ENCODE measurements at regions not wholly inside any gene's neighbourhood (a gene's known extent, or its start where the extent isn't known, plus 50 kb on each side); places are given as distances from the start of the nearest gene placed in this dataset.

- H2AFZ ChIP-seq = no peak overlapping the region
- no peaks in the 10 kb centered on the region for H3K9me2 ChIP-seq (replicated peaks; ENCODE audit: insufficient read depth)
- H3K27me3 ChIP-seq = no peaks in the 10 kb centered on the region
- H3K9me3 ChIP-seq (ENCODE audit: low read depth) = no peaks in the 10 kb centered on the region
- DNase-seq (ENCODE audit: low spot score) = no peak
- TF ChIP-seq EZH2 (IDR thresholded peaks at IDR 0.05; ENCODE audit: borderline replicate concordance) (no peak), EZH2phosphoT487 (IDR thresholded peaks at IDR 0.05; ENCODE audit: low read depth, severe bottlenecking, unreplicated experiment) (no peak)
- TF ChIP-seq, protein P1, sequence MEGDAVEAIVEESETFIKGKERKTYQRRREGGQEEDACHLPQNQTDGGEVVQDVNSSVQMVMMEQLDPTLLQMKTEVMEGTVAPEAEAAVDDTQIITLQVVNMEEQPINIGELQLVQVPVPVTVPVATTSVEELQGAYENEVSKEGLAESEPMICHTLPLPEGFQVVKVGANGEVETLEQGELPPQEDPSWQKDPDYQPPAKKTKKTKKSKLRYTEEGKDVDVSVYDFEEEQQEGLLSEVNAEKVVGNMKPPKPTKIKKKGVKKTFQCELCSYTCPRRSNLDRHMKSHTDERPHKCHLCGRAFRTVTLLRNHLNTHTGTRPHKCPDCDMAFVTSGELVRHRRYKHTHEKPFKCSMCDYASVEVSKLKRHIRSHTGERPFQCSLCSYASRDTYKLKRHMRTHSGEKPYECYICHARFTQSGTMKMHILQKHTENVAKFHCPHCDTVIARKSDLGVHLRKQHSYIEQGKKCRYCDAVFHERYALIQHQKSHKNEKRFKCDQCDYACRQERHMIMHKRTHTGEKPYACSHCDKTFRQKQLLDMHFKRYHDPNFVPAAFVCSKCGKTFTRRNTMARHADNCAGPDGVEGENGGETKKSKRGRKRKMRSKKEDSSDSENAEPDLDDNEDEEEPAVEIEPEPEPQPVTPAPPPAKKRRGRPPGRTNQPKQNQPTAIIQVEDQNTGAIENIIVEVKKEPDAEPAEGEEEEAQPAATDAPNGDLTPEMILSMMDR (IDR thresholded peaks at IDR 0.05; ENCODE audit: poor library complexity) = no peak
- no peaks in the 10 kb centered on the region for H3K36me3 ChIP-seq (replicated peaks; ENCODE audit: insufficient read depth, low read depth)
- H3K27ac ChIP-seq = no peak overlapping the region
- no peaks in the 10 kb centered on the region for H3K4me1 ChIP-seq (ENCODE audit: insufficient read depth)
- H3K79me2 ChIP-seq = no peaks in the 10 kb centered on the region
- no peak overlapping the region for H3K4me2 ChIP-seq
- WGBS (ENCODE audit: low lambda C conversion rate, missing lambda C conversion rate) = 67% methylated on average over 6 of the region's 6 CpGs
- no peak overlapping the region for H3K4me3 ChIP-seq
- no peaks in the 10 kb centered on the region for H4K20me1 ChIP-seq (ENCODE audit: insufficient read depth, poor library complexity, severe bottlenecking)
Observed at GRCh38 chr6:84515067-84515466, 249.3 kb downstream of the TBX18 start.

DNA sequence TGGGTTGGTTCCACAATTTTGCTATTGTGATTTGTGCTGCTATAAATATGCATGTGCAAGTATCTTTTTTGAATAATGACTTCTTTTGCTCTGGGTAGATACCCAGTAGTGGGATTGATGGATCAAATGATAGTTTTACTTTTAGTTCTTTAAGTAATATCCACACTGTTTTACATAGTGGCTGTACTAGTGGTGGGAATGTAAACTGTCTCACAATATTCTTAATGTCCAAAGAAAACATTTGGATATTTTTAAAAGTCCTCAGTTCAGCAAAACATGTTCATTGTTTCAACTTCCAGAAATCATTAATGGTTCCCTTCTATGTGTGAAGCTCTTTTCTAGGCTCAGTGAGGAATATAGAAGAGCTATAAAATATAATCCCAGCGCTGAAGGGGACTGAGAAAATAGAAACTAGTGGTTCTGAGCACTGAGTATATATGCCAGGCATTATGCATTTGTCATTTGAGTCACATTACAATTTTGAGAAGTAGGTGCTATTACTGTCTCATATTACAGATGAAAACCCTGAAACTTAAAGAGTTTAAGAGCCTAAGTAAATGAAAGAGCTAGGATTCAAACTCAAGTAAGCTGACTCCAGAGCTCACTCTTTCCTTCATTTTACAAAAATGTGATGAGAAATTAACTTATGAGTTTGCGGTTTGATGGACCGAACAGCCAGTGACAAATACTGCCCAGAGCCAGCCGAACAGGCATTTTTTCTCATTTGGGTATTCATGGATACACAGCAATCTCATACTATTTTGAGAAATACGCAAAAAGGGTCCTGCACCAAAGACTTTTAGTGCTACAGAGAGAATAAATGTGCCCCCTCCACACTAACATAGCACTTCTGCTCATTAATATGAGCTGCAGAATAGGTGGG lies 250.1 kb downstream of the TBX18 start:
- Histone ChIP-seq H3K27ac (no peak overlapping the region), H3K79me2 (no peaks in the 10 kb centered on the region), H3K27me3 (no peaks in the 10 kb centered on the region), H3K4me2 (no peak overlapping the region), H3K9me3 (ENCODE audit: low read depth) (no peaks in the 10 kb centered on the region), H3K4me1 (ENCODE audit: insufficient read depth) (no peaks in the 10 kb centered on the region), H3K36me3 (replicated peaks; ENCODE audit: insufficient read depth, low read depth) (no peaks in the 10 kb centered on the region), H3K9me2 (replicated peaks; ENCODE audit: insufficient read depth) (no peaks in the 10 kb centered on the region), H4K20me1 (ENCODE audit: insufficient read depth, poor library complexity, severe bottlenecking) (no peaks in the 10 kb centered on the region), H3K4me3 (no peak overlapping the region), H2AFZ (no peak overlapping the region)
- TF ChIP-seq EZH2phosphoT487 (IDR thresholded peaks at IDR 0.05; ENCODE audit: low read depth, severe bottlenecking, unreplicated experiment) (no peak), EZH2 (IDR thresholded peaks at IDR 0.05; ENCODE audit: borderline replicate concordance) (no peak)
- TF ChIP-seq, protein P1 (IDR thresholded peaks at IDR 0.05; ENCODE audit: poor library complexity) = no peak
- DNase-seq (ENCODE audit: low spot score) = no peak
- WGBS (ENCODE audit: low lambda C conversion rate, missing lambda C conversion rate) = 78% methylated on average over 5 of the region's 5 CpGs

- H3K4me3 ChIP-seq = no peak overlapping the region
- H3K27me3 ChIP-seq = no peaks in the 10 kb centered on the region
- H3K9me3 ChIP-seq (ENCODE audit: low read depth) = no peaks in the 10 kb centered on the region
- DNase-seq (ENCODE audit: low spot score) = no peak
- H3K4me1 ChIP-seq (ENCODE audit: insufficient read depth) = no peaks in the 10 kb centered on the region
- no peaks in the 10 kb centered on the region for H3K79me2 ChIP-seq
- no peak overlapping the region for H2AFZ ChIP-seq
- H3K4me2 ChIP-seq = no peak overlapping the region
- H3K9me2 ChIP-seq (replicated peaks; ENCODE audit: insufficient read depth) = no peaks in the 10 kb centered on the region
- 74% methylated on average over 2 of the region's 2 CpGs for WGBS (ENCODE audit: low lambda C conversion rate, missing lambda C conversion rate)
- no peak for TF ChIP-seq EZH2 (IDR thresholded peaks at IDR 0.05; ENCODE audit: borderline replicate concordance)
- TF ChIP-seq, protein P1 (IDR thresholded peaks at IDR 0.05; ENCODE audit: poor library complexity) = no peak
- TF ChIP-seq EZH2phosphoT487 (IDR thresholded peaks at IDR 0.05; ENCODE audit: low read depth, severe bottlenecking, unreplicated experiment) = no peak
- no peak overlapping the region for H3K27ac ChIP-seq
- no peaks in the 10 kb centered on the region for H4K20me1 ChIP-seq (ENCODE audit: insufficient read depth, poor library complexity, severe bottlenecking)
- no peaks in the 10 kb centered on the region for H3K36me3 ChIP-seq (replicated peaks; ENCODE audit: insufficient read depth, low read depth)
Observed at GRCh38 chr6:84512391-84512790, 252.0 kb downstream of the TBX18 start.

Data from hepatocyte (in vitro differentiated cells).